ENCODE measurements at regions not wholly inside any gene's neighbourhood (a gene's known extent, or its start where the extent isn't known, plus 50 kb on each side); places are given as distances from the start of the nearest gene placed in this dataset.
A peak's percentile ranks its signal among the peaks of the same experiment; 100 is the strongest.

- DNase-seq (ENCODE audit: low spot score) (no peak), ATAC-seq (ENCODE audit: low FRiP score) (peak; percentile 85)
- TF ChIP-seq CTCF (IDR thresholded peaks at IDR 0.05) = no peak
These were observed 634.0 kb upstream of the PTCHD4 start for GRCh38 chr6:48744948-48745347.

GRCh38 chr6:48743738-48744137, 632.7 kb upstream of the PTCHD4 start:
- no peak for TF ChIP-seq CTCF (IDR thresholded peaks at IDR 0.05)
- DNase-seq (ENCODE audit: low spot score) = no peak
- no peak for ATAC-seq (ENCODE audit: low FRiP score)

GRCh38 chr6:48736501-48737206, 625.7 kb upstream of the PTCHD4 start:
- no peak for TF ChIP-seq CTCF (IDR thresholded peaks at IDR 0.05)
- ATAC-seq (ENCODE audit: low FRiP score) (no peak), DNase-seq (ENCODE audit: low spot score) (no peak)

DNA sequence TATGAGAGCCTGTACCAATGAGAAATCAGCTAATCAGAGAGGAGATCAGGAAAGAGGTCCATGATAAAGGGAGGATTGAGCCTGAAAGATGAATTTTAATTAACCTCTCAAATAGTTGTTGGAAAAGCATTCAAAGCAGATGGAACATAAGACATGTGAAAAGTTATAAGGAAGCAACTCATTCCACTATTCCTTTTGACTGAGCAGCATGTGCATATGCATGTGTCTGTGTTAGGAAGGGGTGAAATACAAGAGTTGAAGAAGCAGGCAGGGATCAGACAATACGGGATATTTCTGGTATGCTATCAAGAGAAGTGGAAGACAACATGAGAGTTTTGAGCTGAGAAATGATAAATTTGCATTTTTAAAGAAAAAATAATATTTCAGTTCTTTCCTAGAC, 624.8 kb upstream of the PTCHD4 start:
- ATAC-seq (ENCODE audit: low FRiP score) (no peak), DNase-seq (ENCODE audit: low spot score) (no peak)
- no peak for TF ChIP-seq CTCF (IDR thresholded peaks at IDR 0.05)

GRCh38 chr6:48733581-48733980, 622.6 kb upstream of the PTCHD4 start:
- no peak for DNase-seq (ENCODE audit: low spot score)
- no peak for ATAC-seq (ENCODE audit: low FRiP score)
- TF ChIP-seq CTCF (IDR thresholded peaks at IDR 0.05) = no peak

DNA sequence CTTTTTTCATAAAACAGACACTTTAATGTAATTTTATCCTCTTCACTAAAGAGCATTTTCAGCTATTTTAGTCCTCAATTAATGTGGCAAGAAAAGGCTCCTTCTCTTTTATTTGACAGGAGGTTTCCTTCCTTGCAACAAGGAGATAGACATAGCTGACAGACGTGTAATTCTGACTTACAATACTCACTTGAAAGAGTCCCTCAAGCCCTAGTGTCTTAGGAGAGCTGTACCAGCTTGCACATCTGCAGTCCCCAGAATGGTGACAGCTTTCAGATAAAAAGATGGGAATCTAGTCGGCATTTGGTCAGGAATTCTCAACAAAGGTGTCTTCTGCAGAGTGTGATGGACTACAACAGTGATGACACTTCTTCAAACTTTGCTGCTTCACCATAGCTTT, 603.7 kb upstream of the PTCHD4 start:
- no peak for TF ChIP-seq CTCF (IDR thresholded peaks at IDR 0.05)
- ATAC-seq (ENCODE audit: low FRiP score) (no peak), DNase-seq (ENCODE audit: low spot score) (no peak)

DNA sequence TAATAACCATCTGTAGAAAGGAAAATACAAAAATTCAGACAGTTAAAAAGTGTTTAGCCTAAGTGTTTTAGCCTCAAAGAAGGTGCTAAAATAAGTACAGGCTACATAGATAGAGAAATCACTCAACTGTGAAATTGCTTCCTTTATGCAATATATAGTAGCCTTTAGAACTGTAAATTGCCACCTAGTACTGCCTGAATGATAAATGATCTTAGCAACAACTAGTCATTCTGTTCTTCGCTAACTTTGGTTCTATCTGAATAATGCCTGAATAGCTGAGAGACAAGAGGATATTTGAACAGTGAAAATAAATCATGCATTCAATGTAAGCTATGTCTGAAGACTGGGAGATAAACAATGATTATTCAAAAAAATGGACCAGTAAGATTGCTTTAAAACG, 603.3 kb upstream of the PTCHD4 start:
- DNase-seq (ENCODE audit: low spot score) = no peak
- no peak for TF ChIP-seq CTCF (IDR thresholded peaks at IDR 0.05)

More for the DNA sequence above, 603.3 kb upstream of the PTCHD4 start:
- no peak for ATAC-seq (ENCODE audit: low FRiP score)

Measured in omental fat pad (tissue), 3 donors.